A549 (cell line): ENCODE measurements at regions not wholly inside any gene's neighbourhood (a gene's known extent, or its start where the extent isn't known, plus 50 kb on each side); places are given as distances from the start of the nearest gene placed in this dataset.

Experiments
- ATAC-seq, 2 experiments: fragments of 200-7000 bp in 1 of 2; fragments of >200 bp in 1 of 2; cut with Nextera tagmentation in 1 of 2; cut with Tn5 transposase in 1 of 2; 3 replicates each; pipeline versions ENCODE4 v1.8.0 to v1.9.1; 2018 to 2020; ENCODE audit warnings: mild to moderate bottlenecking in 1 of 2, moderate library complexity in 1 of 2
- CTCF ChIA-PET: fragments of 300-600 bp; sonication (Branson Sonifier 250); formaldehyde crosslinking; extraction: SDS; loops from one replicate; lab custom pipeline; 2021; ENCODE audit warnings: antibody characterized with exemption, inconsistent platforms; lab: Yijun Ruan, JAX
- POLR2A ChIA-PET: fragments of 350-600 bp; formaldehyde crosslinking; extraction: SDS; loops from one replicate; lab custom pipeline; 2021; ENCODE audit warnings: antibody characterized with exemption, inconsistent platforms; lab: Yijun Ruan, JAX
- DNase-seq, 2 experiments: peaks; one replicate each; pipeline versions ENCODE4 v3.0.0 to v3.0.0-alpha.2; 2011 to 2016; ENCODE audit warnings: low read depth in 1 of 2, low spot score in 1 of 2
- FAIRE-seq: peaks from 2 replicates; lab custom pipeline; 2011; peaks lifted over from hg19 to GRCh38; lab: Jason Lieb, UNC
- H3K27ac ChIP-seq, 2 experiments: fragments of >200 bp; sonication (Bioruptor Twin); formaldehyde crosslinking; 3 replicates each; pipeline ENCODE4 v1.5.1; 2016 to 2017
- H3K4me1 ChIP-seq: fragments of >200 bp; sonication (Bioruptor Twin); formaldehyde crosslinking; 3 replicates; pipeline ENCODE4 v1.6.1; 2016
- H3K4me2 ChIP-seq: fragments of >200 bp; sonication (Bioruptor Twin); formaldehyde crosslinking; 3 replicates; pipeline ENCODE4 v1.6.1; 2016
- H3K4me3 ChIP-seq: fragments of >200 bp; sonication (Bioruptor Twin); formaldehyde crosslinking; 3 replicates; pipeline ENCODE4 v1.5.1; 2016
- H3K9me3 ChIP-seq: fragments of >200 bp; sonication (Bioruptor Twin); formaldehyde crosslinking; 3 replicates; pipeline ENCODE4 v1.6.1; 2016
- BCL3 ChIP-seq: fragments of >200 bp; sonication (Bioruptor Twin); formaldehyde crosslinking; IDR thresholded peaks from 3 replicates; pipeline ENCODE4 v1.6.1; 2016
- CHD4 ChIP-seq: fragments of 200-600 bp; sonication (generic); IDR thresholded peaks from 2 replicates; pipeline ENCODE4 v1.6.1; 2016; ENCODE audit warnings: antibody characterized with exemption, mild to moderate bottlenecking, borderline replicate concordance
- CTCF ChIP-seq: fragments of >200 bp; sonication (Bioruptor Twin); formaldehyde crosslinking; IDR thresholded peaks from 3 replicates; pipeline ENCODE4 v1.5.1; 2016
- E2F6 ChIP-seq: IDR thresholded peaks from 2 replicates; pipeline ENCODE4 v1.6.1; 2012; ENCODE audit warnings: low read depth, borderline replicate concordance
- EP300 ChIP-seq, 2 experiments: fragments of >200 bp; sonication (Bioruptor Twin); formaldehyde crosslinking; IDR thresholded peaks; 2 replicates in 1 of 2; 3 replicates in 1 of 2; pipeline ENCODE4 v1.6.1; 2016 to 2017
- FOSB ChIP-seq: fragments of 250-450 bp; sonication (Bioruptor Pico); IDR thresholded peaks from 2 replicates; pipeline ENCODE4 v1.5.0; 2020; ENCODE audit warnings: mild to moderate bottlenecking, moderate library complexity
- GATA3 ChIP-seq: IDR thresholded peaks from 2 replicates; pipeline ENCODE4 v1.6.1; 2012; ENCODE audit warnings: borderline replicate concordance
- HDAC2 ChIP-seq: fragments of 200-600 bp; sonication (generic); IDR thresholded peaks from 2 replicates; pipeline ENCODE4 v1.6.1; 2016
- HMGXB4 ChIP-seq: fragments of 250-450 bp; sonication (Bioruptor Pico); IDR thresholded peaks from 2 replicates; pipeline ENCODE4 v1.5.0; 2021; ENCODE audit warnings: mild to moderate bottlenecking, moderate library complexity, borderline replicate concordance
- HOXA7 ChIP-seq: fragments of 250-450 bp; sonication (Bioruptor Pico); IDR thresholded peaks from 2 replicates; pipeline ENCODE4 v1.5.0; 2020; ENCODE audit warnings: mild to moderate bottlenecking, moderate library complexity
- HOXB5 ChIP-seq: fragments of 250-450 bp; sonication (Bioruptor Pico); IDR thresholded peaks from 2 replicates; pipeline ENCODE4 v1.5.0; 2020; ENCODE audit warnings: mild to moderate bottlenecking, moderate library complexity
- JUNB ChIP-seq: fragments of >200 bp; sonication (Bioruptor Twin); formaldehyde crosslinking; IDR thresholded peaks from 2 replicates; pipeline ENCODE4 v1.6.1; 2016
- KDM5A ChIP-seq: fragments of 200-600 bp; sonication (generic); IDR thresholded peaks from 2 replicates; pipeline ENCODE4 v1.6.1; 2016; ENCODE audit warnings: antibody characterized with exemption, mild to moderate bottlenecking
- MAX ChIP-seq: IDR thresholded peaks from 2 replicates; pipeline ENCODE4 v1.6.1; 2012
- MAZ ChIP-seq: fragments of 150-350 bp; IDR thresholded peaks from 2 replicates; pipeline ENCODE4 v1.6.1; 2014; ENCODE audit warnings: antibody characterized with exemption, low read depth, low read length, borderline replicate concordance
- NPAS2 ChIP-seq: fragments of 250-450 bp; sonication (Bioruptor Pico); IDR thresholded peaks from 2 replicates; pipeline ENCODE4 v1.8.0; 2022; ENCODE audit warnings: mild to moderate bottlenecking, moderate library complexity, borderline replicate concordance
- NR3C1 ChIP-seq: fragments of >200 bp; sonication (Bioruptor Twin); formaldehyde crosslinking; IDR thresholded peaks from 3 replicates; pipeline ENCODE4 v1.6.1; 2017
- POLR2A ChIP-seq: IDR thresholded peaks from 2 replicates; pipeline ENCODE4 v1.6.1; 2012; ENCODE audit warnings: mild to moderate bottlenecking, low read length
- SMC3 ChIP-seq: fragments of >200 bp; sonication (Bioruptor Twin); formaldehyde crosslinking; IDR thresholded peaks from 3 replicates; pipeline ENCODE4 v1.6.1; 2018; ENCODE audit warnings: inconsistent platforms
- USF2 ChIP-seq: fragments of 450-650 bp; IDR thresholded peaks from 2 replicates; pipeline ENCODE4 v1.6.1; 2014; ENCODE audit warnings: antibody characterized with exemption
- ZSCAN20 ChIP-seq: fragments of 250-450 bp; sonication (Bioruptor Pico); IDR thresholded peaks from 2 replicates; pipeline ENCODE4 v1.8.0; 2022; ENCODE audit warnings: mild to moderate bottlenecking, moderate library complexity
- WGBS: methylation state at CpG from one replicate; pipeline ENCODE4 v1.1.6; 2017; ENCODE audit errors: missing lambda C conversion rate; 5-methylcytosine and 5-hydroxymethylcytosine counted together

- TF ChIP-seq CHD4 (no peak), EP300 (IDR thresholded peaks at IDR 0.05) (no peak), FOSB (CRISPR knock-in tag) (no peak), CTCF (no peak), SMC3 (no peak), NR3C1 (no peak), ZSCAN20 (no peak), JUNB (no peak), MAZ (no peak), HOXB5 (CRISPR knock-in tag) (no peak), E2F6 (no peak), BCL3 (no peak), HDAC2 (no peak), MAX (no peak), NPAS2 (CRISPR knock-in tag) (no peak), GATA3 (no peak)
- TF ChIP-seq, all 56 proteins: peak for 0
- H3K4me3 ChIP-seq = no peak overlapping the region
- no peak for FAIRE-seq
- H3K4me1 ChIP-seq = no peaks in the 10 kb centered on the region
- no peak for ATAC-seq
- ChIA-PET CTCF (no interaction called here), POLR2A (no interaction called here)
- H3K27ac ChIP-seq = no peak overlapping the region
- no peak for DNase-seq
- no peaks in the 10 kb centered on the region for H3K9me3 ChIP-seq
- 52% methylated on average over 2 of the region's 2 CpGs for WGBS
- H3K4me2 ChIP-seq = no peak overlapping the region
Observed at GRCh38 chr2:164285576-164285975, 335.7 kb downstream of the GRB14 start.

- FAIRE-seq (no peak), DNase-seq (no peak), ATAC-seq (no peak)
- no peaks in the 10 kb centered on the region for H3K4me1 ChIP-seq
- TF ChIP-seq KDM5A (no peak), USF2 (no peak), HMGXB4 (no peak), POLR2A (no peak), HOXB5 (CRISPR knock-in tag) (no peak), CTCF (no peak), HOXA7 (no peak)
- 49% methylated on average over 1 of the region's 1 CpG for WGBS
- H3K9me3 ChIP-seq = no peaks in the 10 kb centered on the region
- no peak overlapping the region for H3K4me2 ChIP-seq
- no peak overlapping the region for H3K4me3 ChIP-seq
- POLR2A ChIA-PET = no interaction called here
- no peak overlapping the region for H3K27ac ChIP-seq
- CTCF ChIA-PET = no interaction called here
Observed at GRCh38 chr2:164281896-164282295, 339.4 kb downstream of the GRB14 start.
